LNCAP (cell line): ENCODE measurements at regions not wholly inside any gene's neighbourhood (a gene's known extent, or its start where the extent isn't known, plus 50 kb on each side); places are given as distances from the start of the nearest gene placed in this dataset.

ENCODE experiments used
- TF ChIP-seq, protein P1 (sequence below): fragments of 450-650 bp; IDR thresholded peaks from 2 replicates; pipeline ENCODE4 v1.5.1; 2017; ENCODE audit warnings: mild to moderate bottlenecking

DNA sequence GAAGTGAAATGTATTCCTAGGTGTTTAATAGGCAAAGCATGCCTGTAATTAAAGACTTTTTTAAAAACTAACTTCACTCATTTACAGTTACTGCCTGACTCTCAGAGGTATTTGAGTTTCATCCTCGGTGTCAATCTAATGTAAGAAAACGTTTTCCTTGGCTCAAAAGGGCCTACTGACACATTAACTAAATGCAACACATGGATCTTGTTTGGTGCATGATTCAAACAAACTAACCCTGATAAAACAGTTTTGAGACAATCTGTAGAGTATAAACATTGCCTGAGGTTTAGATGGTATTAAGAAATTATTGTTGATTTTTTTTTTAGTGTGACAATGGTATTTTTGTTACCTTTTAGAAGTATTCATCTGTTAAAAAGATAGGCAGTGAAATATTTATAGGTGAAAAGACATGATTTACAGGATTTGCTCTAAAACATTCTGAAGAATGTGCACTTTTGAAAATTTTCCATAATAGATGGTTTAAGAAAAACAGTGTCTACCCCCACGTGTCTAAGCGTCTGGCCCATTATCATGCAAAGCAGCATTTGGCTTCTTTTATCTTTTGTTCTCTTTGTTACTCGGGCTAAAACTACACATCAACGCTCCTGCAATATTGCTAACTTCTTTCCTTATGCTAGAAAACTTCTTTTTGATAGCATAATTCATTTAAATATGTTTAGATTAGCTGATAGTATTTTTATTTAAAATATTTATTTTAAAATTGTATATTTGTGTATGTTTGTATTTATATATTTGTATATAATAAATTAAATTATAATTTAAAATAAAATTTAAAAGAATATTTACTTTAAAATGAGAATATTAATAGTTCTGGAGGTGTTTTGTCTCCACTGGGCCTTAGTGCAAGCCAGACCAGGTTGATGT is 160.2 kb upstream of the NDUFV2 start:
- TF ChIP-seq, protein P1, sequence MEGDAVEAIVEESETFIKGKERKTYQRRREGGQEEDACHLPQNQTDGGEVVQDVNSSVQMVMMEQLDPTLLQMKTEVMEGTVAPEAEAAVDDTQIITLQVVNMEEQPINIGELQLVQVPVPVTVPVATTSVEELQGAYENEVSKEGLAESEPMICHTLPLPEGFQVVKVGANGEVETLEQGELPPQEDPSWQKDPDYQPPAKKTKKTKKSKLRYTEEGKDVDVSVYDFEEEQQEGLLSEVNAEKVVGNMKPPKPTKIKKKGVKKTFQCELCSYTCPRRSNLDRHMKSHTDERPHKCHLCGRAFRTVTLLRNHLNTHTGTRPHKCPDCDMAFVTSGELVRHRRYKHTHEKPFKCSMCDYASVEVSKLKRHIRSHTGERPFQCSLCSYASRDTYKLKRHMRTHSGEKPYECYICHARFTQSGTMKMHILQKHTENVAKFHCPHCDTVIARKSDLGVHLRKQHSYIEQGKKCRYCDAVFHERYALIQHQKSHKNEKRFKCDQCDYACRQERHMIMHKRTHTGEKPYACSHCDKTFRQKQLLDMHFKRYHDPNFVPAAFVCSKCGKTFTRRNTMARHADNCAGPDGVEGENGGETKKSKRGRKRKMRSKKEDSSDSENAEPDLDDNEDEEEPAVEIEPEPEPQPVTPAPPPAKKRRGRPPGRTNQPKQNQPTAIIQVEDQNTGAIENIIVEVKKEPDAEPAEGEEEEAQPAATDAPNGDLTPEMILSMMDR, result no peak

DNA sequence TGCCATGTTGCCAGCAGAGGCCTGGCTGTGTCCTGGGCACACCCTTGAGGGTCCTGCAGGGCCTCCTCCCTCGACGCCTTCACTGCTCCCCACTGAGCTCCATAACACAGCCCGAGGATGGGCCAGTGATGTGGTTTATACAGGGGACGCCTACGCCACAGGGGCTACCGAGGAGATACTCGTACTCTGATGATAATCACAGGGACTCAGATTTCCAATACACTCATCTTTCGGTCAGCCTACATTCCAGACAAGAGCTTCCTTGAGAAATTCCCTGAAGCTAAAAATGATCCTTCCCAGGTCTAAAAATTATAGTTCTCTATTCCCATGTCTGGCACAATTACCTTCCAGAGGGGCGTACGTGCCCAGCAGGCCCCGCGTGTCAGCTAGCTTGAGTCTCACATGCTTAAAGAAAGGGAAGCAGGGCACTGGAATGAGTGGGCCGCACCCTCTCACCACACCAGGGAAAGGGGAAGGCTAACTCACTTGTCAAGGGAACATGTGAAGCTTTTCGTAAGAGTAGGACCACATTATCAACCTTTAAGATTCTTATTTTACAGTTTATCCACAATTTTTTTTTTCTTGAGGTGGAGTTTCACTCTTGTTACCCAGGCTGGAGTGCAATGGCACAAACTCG is 159.5 kb upstream of the NDUFV2 start:
- TF ChIP-seq, protein P1, result no peak

DNA sequence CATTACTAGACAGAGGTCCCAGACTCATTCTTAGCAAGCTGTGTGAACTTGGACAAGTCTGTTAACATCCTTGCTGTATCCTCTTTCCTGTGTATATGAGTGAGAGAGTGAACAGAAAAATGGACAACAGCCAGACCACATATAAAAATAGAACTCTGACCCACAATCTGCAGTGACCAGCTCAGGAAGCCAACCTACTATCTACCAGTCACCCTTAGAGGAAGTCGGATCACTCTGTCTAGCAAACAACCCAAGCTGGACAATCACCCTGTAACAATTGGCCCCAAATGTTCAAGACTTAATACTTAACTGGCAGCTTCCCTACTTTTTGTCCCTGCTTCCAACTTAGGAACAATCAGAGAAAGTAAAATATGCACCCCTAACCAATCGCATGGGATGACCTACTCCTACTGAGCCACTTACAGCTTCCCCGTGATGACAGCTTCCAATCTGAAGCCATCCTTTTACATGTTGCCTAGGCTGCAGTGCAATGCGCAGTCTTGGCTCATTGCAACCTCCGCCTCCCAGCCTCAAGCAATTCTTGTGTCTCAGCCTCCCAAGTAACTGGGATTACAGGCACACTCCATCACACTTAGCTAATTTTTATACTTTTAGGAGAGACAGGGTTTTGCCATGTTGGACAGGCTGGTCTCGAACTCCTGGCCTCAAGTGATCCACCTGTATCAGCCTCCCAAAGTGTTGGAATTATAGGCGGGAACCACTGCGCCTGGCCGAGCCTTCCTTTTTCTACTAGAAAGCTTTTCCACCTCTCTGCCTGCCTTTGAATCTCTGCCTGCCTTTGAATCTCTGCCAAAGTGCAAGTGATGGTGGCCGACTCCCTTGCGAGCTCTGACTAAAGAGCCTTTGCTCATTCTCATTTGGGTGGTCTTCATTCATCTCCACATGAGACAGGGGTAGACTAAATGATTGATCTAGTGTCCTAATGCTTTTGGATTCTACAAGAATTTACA is 158.3 kb upstream of the NDUFV2 start:
- TF ChIP-seq, protein P1, result no peak

DNA sequence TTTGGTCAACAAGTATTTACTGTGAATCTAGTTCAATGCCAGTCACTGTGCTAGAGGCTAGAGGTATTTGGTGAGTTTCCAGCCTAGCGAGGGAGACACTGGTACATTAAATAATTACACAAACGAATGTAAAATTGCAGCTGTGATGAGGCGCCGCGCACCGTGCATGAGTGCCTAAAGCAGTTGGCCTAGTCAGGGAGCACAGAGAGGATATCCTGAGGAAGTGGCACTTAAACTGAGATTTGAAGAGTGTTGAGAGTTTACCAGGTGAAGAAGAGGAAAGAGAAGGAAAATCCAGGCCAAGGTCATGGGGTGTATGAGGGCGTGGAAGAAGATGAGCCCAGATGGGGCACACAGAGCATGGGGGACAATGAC is 157.6 kb upstream of the NDUFV2 start:
- TF ChIP-seq, protein P1, result no peak

DNA sequence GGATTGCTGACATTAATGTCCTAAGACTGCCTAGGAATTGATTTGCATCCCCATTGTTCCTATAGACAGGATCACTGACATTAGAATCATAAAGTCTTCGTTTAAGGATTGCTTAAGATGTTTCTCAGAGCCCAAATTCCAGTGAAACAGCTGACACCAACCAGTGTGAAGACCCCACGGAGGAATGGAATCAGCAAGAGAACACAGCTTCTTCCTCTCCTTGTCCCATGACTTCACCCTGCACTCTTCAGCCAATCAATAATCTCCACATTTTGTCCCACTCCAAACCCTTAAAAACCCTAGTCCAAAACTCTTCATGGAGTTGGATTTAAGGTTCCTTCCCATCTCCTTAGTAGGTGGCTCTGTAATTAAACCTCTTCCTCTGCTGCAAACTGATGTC is 157.0 kb upstream of the NDUFV2 start:
- TF ChIP-seq, protein P1, result no peak

DNA sequence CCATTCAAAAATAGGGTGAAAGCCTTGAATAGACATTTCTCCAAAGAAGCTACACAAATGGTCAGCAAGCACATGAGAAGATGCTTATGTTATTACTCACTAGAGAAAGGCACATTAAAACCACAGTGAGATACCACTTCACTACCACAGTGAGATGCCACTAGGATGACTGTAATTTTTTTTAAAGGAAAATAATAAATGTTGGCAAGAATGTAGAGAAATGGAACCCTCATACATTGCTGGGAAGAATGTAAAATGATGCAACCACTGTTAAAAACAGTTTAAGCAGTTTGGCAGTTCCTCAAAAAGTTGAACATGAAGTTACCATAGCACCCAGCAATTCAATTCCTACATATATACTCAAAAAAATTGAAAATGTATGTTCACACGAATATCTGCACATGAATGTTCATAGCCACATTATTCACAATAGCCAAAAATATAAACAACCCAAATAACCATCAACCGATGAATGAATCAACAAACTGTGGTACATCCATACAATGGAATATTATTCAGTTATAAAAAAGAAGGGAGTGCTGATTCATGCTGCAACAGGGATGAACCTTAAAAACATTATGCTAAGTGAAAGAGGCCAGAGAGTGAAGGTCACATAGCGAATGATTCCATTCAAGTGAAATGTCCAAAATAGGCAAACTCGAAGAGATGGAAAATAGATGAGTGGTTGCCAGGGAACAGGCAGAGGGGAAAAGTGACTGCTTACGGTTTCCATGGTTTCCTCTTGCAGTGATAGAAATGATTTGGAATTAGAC is 156.2 kb upstream of the NDUFV2 start:
- TF ChIP-seq, protein P1, result no peak
